Mesenchymal stem cell (in vitro differentiated cells and primary cell): ENCODE measurements at regions not wholly inside any gene's neighbourhood (a gene's known extent, or its start where the extent isn't known, plus 50 kb on each side); places are given as distances from the start of the nearest gene placed in this dataset.
A peak's percentile ranks its signal among the peaks of the same experiment; 100 is the strongest.

Source experiments
- DNase-seq: peaks from one replicate; pipeline ENCODE4 v3.0.0-alpha.2; 2013
- H2AFZ ChIP-seq: one replicate; pipeline ENCODE4 v1.6.1; 2013; ENCODE audit warnings: low read depth, mild to moderate bottlenecking, control low read depth, inconsistent platforms, low read length, moderate library complexity
- H2AK5ac ChIP-seq: 2 replicates; pipeline ENCODE4 v1.6.1; 2013; ENCODE audit warnings: low read length, moderate library complexity, mild to moderate bottlenecking, inconsistent platforms; ENCODE audit not compliant: severe bottlenecking
- H2BK120ac ChIP-seq: one replicate; pipeline ENCODE4 v1.6.1; 2013; ENCODE audit warnings: low read depth, mild to moderate bottlenecking, inconsistent platforms, low read length, moderate library complexity
- H2BK12ac ChIP-seq, 2 experiments: one replicate each; pipeline ENCODE4 v1.6.1; 2013; ENCODE audit warnings: inconsistent platforms in 2 of 2, low read length in 2 of 2, mild to moderate bottlenecking in 2 of 2, moderate library complexity in 2 of 2, control low read depth in 1 of 2
- H2BK15ac ChIP-seq: one replicate; pipeline ENCODE4 v1.6.1; 2013; ENCODE audit warnings: mild to moderate bottlenecking, low read depth, inconsistent platforms; ENCODE audit not compliant: poor library complexity, severe bottlenecking
- H2BK5ac ChIP-seq: 2 replicates; pipeline ENCODE4 v1.6.1; 2013; ENCODE audit warnings: low read depth, mild to moderate bottlenecking, low read length, control low read depth, inconsistent platforms; ENCODE audit not compliant: poor library complexity, severe bottlenecking
- H3K14ac ChIP-seq, 2 experiments: one replicate each; pipeline ENCODE4 v1.6.1; 2013; ENCODE audit warnings: inconsistent platforms in 2 of 2, low read length in 2 of 2, control low read depth in 1 of 2, mild to moderate bottlenecking in 1 of 2, moderate library complexity in 1 of 2
- H3K18ac ChIP-seq, 2 experiments: one replicate each; pipeline ENCODE4 v1.6.1; 2013; ENCODE audit warnings: inconsistent platforms in 2 of 2, low read length in 2 of 2, control low read depth in 1 of 2, low read depth in 1 of 2, mild to moderate bottlenecking in 1 of 2
- H3K23ac ChIP-seq, 2 experiments: one replicate each; pipeline ENCODE4 v1.6.1; 2013; ENCODE audit warnings: inconsistent platforms in 2 of 2, low read length in 2 of 2, mild to moderate bottlenecking in 2 of 2, moderate library complexity in 2 of 2, control low read depth in 1 of 2
- H3K27ac ChIP-seq: 2 replicates; pipeline ENCODE4 v1.5.1; 2013; ENCODE audit warnings: mild to moderate bottlenecking, moderate library complexity, low read length, control low read depth, inconsistent platforms; ENCODE audit not compliant: poor library complexity, severe bottlenecking
- H3K27me3 ChIP-seq, 2 experiments: 2 replicates each; pipeline versions ENCODE4 v1.6.1 to v1.7.0; 2013; ENCODE audit warnings: low read length in 2 of 2, mild to moderate bottlenecking in 2 of 2, moderate library complexity in 2 of 2, control low read depth in 1 of 2, inconsistent platforms in 1 of 2; ENCODE audit not compliant: control insufficient read depth in 1 of 2, insufficient read depth in 1 of 2
- H3K36me3 ChIP-seq, 2 experiments: 2 replicates each; pipeline versions ENCODE4 v1.6.1 to v1.7.0; 2013; ENCODE audit warnings: low read length in 2 of 2, control low read depth in 1 of 2, inconsistent platforms in 1 of 2, low read depth in 1 of 2, mild to moderate bottlenecking in 1 of 2; ENCODE audit not compliant: insufficient read depth in 2 of 2, control insufficient read depth in 1 of 2
- H3K4ac ChIP-seq, 2 experiments: one replicate each; pipeline ENCODE4 v1.6.1; 2013; ENCODE audit warnings: inconsistent platforms in 2 of 2, low read length in 2 of 2, mild to moderate bottlenecking in 2 of 2, moderate library complexity in 2 of 2, control low read depth in 1 of 2, low read depth in 1 of 2
- H3K4me1 ChIP-seq: 2 replicates; pipeline ENCODE4 v1.6.1; 2013; ENCODE audit warnings: low read depth, low read length, control low read depth; ENCODE audit not compliant: control insufficient read depth, insufficient read depth
- H3K4me2 ChIP-seq: 2 replicates; pipeline ENCODE4 v1.6.1; 2013; ENCODE audit warnings: low read length, mild to moderate bottlenecking, inconsistent platforms; ENCODE audit not compliant: poor library complexity, severe bottlenecking
- H3K4me3 ChIP-seq, 2 experiments: 2 replicates each; pipeline versions ENCODE4 v1.5.1 to v1.7.0; 2013; ENCODE audit warnings: low read length in 2 of 2, mild to moderate bottlenecking in 2 of 2, control low read depth in 1 of 2, low read depth in 1 of 2; ENCODE audit not compliant: insufficient read depth in 1 of 2
- H3K79me1 ChIP-seq: replicated peaks from 2 replicates; pipeline ENCODE4 v1.6.1; 2013; ENCODE audit warnings: mild to moderate bottlenecking, control low read depth, low read length, inconsistent platforms; ENCODE audit not compliant: poor library complexity, severe bottlenecking
- H3K9ac ChIP-seq: 2 replicates; pipeline ENCODE4 v1.7.0; 2013; ENCODE audit warnings: mild to moderate bottlenecking, low read length, moderate library complexity
- H3K9me3 ChIP-seq: 2 replicates; pipeline ENCODE4 v1.7.0; 2013; ENCODE audit warnings: mild to moderate bottlenecking, low read length; ENCODE audit not compliant: control insufficient read depth
- H4K8ac ChIP-seq: one replicate; pipeline ENCODE4 v1.6.1; 2013; ENCODE audit warnings: inconsistent platforms, mild to moderate bottlenecking, low read length, moderate library complexity
- H4K91ac ChIP-seq: one replicate; pipeline ENCODE4 v1.6.1; 2013; ENCODE audit warnings: mild to moderate bottlenecking, low read length, inconsistent platforms
- WGBS: methylation state at CpG from one replicate; pipeline ENCODE4 v1.1.7; 2013; ENCODE audit warnings: mixed read lengths; 5-methylcytosine and 5-hydroxymethylcytosine counted together

DNA sequence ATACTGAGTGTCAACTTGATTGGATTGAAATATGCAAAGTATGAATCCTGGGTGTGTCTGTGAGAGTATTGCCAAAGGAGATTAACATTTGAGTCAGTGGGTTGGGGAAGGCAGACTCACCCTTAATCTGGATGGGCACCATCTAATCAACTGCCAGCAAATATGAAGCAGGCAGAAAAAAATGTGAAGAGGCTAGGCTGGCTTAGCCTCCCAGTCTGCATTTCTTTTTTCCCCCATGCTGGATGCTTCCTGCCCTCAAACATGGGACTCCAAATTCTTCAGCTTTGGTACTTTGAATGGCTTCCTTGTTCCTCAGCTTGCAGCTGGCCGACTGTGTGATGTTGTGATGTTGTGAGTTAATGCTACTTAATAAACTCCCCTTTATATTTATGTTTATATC is 577.4 kb downstream of the CPS1 start:
- Histone ChIP-seq H3K14ac (no peak overlapping the region), H3K27me3 (no peaks in the 10 kb centered on the region), H3K27ac (no peak overlapping the region), H2AFZ (no peak overlapping the region), H3K23ac (no peak overlapping the region), H3K36me3 (no peaks in the 10 kb centered on the region), H2BK15ac (no peak overlapping the region), H3K79me1 (no peaks in the 10 kb centered on the region), H3K4ac (no peak overlapping the region), H3K4me3 (no peak overlapping the region), H3K4me1 (no peaks in the 10 kb centered on the region), H3K9ac (no peak overlapping the region), H2BK12ac (no peak overlapping the region), H3K4me2 (no peak overlapping the region), H2BK120ac (no peak overlapping the region), H2BK5ac (no peak overlapping the region), H2AK5ac (no peak overlapping the region), H3K9me3 (peaks cover 13% of the 10 kb centered on the region), H4K8ac (no peak overlapping the region), H4K91ac (no peak overlapping the region), H3K18ac (no peak overlapping the region)
- no peak for DNase-seq
- WGBS = no CpG with 5 or more reads among the region's 1 CpG

DNA sequence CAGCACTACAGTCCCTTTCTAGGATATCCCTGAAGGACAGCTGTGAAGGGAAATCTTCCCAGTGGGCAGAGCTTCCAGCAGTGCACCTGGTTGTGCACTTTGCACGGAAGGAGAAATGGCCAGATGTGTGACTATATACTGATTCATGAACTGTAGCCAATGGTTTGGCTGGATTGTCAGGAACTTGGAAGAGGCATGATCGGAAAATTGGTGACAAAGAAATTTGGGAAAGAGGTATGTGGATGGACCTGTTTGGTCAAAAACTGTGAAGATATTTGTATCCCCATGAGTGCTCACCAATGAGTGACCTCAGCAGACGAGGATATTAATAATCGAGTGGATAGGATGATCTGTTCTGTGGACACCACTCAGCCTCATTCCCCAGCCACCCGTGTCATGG is 582.2 kb downstream of the CPS1 start:
- Histone ChIP-seq H3K4ac (no peak overlapping the region), H2AFZ (no peak overlapping the region), H3K4me1 (no peaks in the 10 kb centered on the region), H3K79me1 (no peaks in the 10 kb centered on the region), H2BK12ac (no peak overlapping the region), H3K36me3 (no peaks in the 10 kb centered on the region), H3K27me3 (no peaks in the 10 kb centered on the region), H3K18ac (no peak overlapping the region), H3K27ac (no peak overlapping the region), H3K23ac (no peak overlapping the region), H2BK5ac (no peak overlapping the region), H2BK120ac (no peak overlapping the region), H3K14ac (no peak overlapping the region), H4K91ac (no peak overlapping the region), H3K4me2 (no peak overlapping the region), H3K9ac (no peak overlapping the region), H3K4me3 (no peak overlapping the region), H2BK15ac (no peak overlapping the region), H2AK5ac (no peak overlapping the region), H3K9me3 (peaks cover 13% of the 10 kb centered on the region), H4K8ac (no peak overlapping the region)
- no peak for DNase-seq
- 75% methylated on average over 5 of the region's 5 CpGs for WGBS

- no peak for DNase-seq
- H3K4me1 ChIP-seq = no peaks in the 10 kb centered on the region
- H4K8ac ChIP-seq = no peak overlapping the region
- H3K18ac ChIP-seq = no peak overlapping the region
- 92% methylated on average over 4 of the region's 4 CpGs for WGBS
- H3K23ac ChIP-seq = no peak overlapping the region
- no peak overlapping the region for H2AFZ ChIP-seq
- no peak overlapping the region for H2BK5ac ChIP-seq
- H2AK5ac ChIP-seq = no peak overlapping the region
- H2BK120ac ChIP-seq = no peak overlapping the region
- no peak overlapping the region for H3K27ac ChIP-seq
- no peaks in the 10 kb centered on the region for H3K79me1 ChIP-seq
- H3K14ac ChIP-seq = no peak overlapping the region
- no peaks in the 10 kb centered on the region for H3K27me3 ChIP-seq
- no peak overlapping the region for H2BK12ac ChIP-seq
- H2BK15ac ChIP-seq = no peak overlapping the region
- H3K4me2 ChIP-seq = no peak overlapping the region
- H3K4ac ChIP-seq = no peak overlapping the region
- peaks cover 6% of the 10 kb centered on the region for H3K9me3 ChIP-seq
- H3K9ac ChIP-seq = no peak overlapping the region
- no peaks in the 10 kb centered on the region for H3K36me3 ChIP-seq
- no peak overlapping the region for H4K91ac ChIP-seq
- no peak overlapping the region for H3K4me3 ChIP-seq
Observed at GRCh38 chr2:211141646-211142045, 585.2 kb downstream of the CPS1 start.

DNA sequence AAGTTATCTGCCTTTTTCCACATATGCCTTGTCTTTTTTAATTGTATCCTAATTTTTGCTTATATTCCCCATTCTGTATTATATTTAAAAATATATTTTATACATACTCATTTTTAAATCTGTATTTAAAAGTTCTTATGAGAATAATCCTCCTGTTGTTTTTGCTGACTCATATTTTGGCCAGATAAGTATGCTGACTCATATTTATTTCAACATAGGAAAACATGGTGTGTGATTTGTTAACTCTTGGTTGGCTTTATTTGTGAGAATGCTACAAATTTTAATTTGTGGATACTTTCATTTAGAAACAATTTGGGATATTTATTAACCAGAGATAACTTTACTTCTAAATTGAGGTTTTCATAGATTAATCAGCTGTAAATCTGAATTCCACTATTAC is 587.7 kb downstream of the CPS1 start:
- Histone ChIP-seq H2BK12ac (no peak overlapping the region), H3K9me3 (no peaks in the 10 kb centered on the region), H3K9ac (peak overlapping the region; percentile 13), H4K8ac (no peak overlapping the region), H3K79me1 (no peaks in the 10 kb centered on the region), H3K14ac (no peak overlapping the region), H2AK5ac (no peak overlapping the region), H2BK5ac (no peak overlapping the region), H3K4ac (no peak overlapping the region), H3K18ac (no peak overlapping the region), H3K27me3 (no peaks in the 10 kb centered on the region), H3K4me2 (no peak overlapping the region), H2BK15ac (no peak overlapping the region), H3K4me1 (no peaks in the 10 kb centered on the region), H2BK120ac (no peak overlapping the region), H4K91ac (no peak overlapping the region), H3K27ac (no peak overlapping the region), H3K36me3 (no peaks in the 10 kb centered on the region), H3K4me3 (no peak overlapping the region), H3K23ac (no peak overlapping the region), H2AFZ (no peak overlapping the region)
- DNase-seq = peak; percentile 62
